SK-N-SH (cell line): ENCODE measurements at regions not wholly inside any gene's neighbourhood (a gene's known extent, or its start where the extent isn't known, plus 50 kb on each side); places are given as distances from the start of the nearest gene placed in this dataset.

Source experiments
- CTCF ChIP-seq: fragments of 200-600 bp; sonication (generic); IDR thresholded peaks from 2 replicates; pipeline ENCODE4 v1.6.1; 2017; ENCODE audit warnings: antibody characterized with exemption, mild to moderate bottlenecking, moderate library complexity
- EP300 ChIP-seq, 2 experiments: IDR thresholded peaks; 2 replicates each; pipeline versions ENCODE4 v1.4.0 to v1.6.1; 2012; ENCODE audit warnings: borderline replicate concordance in 1 of 2, low read depth in 1 of 2, low read length in 1 of 2
- EZH2phosphoT487 ChIP-seq: fragments of 200-600 bp; sonication (generic); IDR thresholded peaks from 2 replicates; pipeline ENCODE4 v1.6.1; 2017; ENCODE audit warnings: low read depth, mixed run types, mild to moderate bottlenecking, antibody characterized with exemption, moderate library complexity, borderline replicate concordance
- GABPA ChIP-seq: IDR thresholded peaks from 2 replicates; pipeline ENCODE4 v1.4.0; 2012; ENCODE audit warnings: low read depth, mild to moderate bottlenecking
- JUND ChIP-seq: IDR thresholded peaks from 2 replicates; pipeline ENCODE4 v1.4.0; 2012
- NRF1 ChIP-seq: IDR thresholded peaks from 2 replicates; pipeline ENCODE4 v1.6.1; 2012; ENCODE audit warnings: low read depth, mild to moderate bottlenecking, low read length
- POLR2AphosphoS5 ChIP-seq: IDR thresholded peaks from 2 replicates; pipeline ENCODE4 v1.6.1; 2012; ENCODE audit warnings: low read depth, low read length
- REST ChIP-seq: IDR thresholded peaks from 2 replicates; pipeline ENCODE4 v1.6.1; 2012; ENCODE audit warnings: mild to moderate bottlenecking, low read depth, low read length, moderate library complexity
- TAF1 ChIP-seq: IDR thresholded peaks from 2 replicates; pipeline ENCODE4 v1.6.1; 2012; ENCODE audit warnings: low read depth, mild to moderate bottlenecking, low read length, moderate library complexity, borderline replicate concordance
- YY1 ChIP-seq: IDR thresholded peaks from 2 replicates; pipeline ENCODE4 v1.4.0; 2012; ENCODE audit warnings: low read depth, mild to moderate bottlenecking
- ZBTB33 ChIP-seq: IDR thresholded peaks from 2 replicates; pipeline ENCODE4 v1.4.0; 2012; ENCODE audit warnings: low read depth, borderline replicate concordance

- TF ChIP-seq POLR2AphosphoS5, result no peak
- TF ChIP-seq REST, result no peak
- no peak for TF ChIP-seq CTCF
- no peak for TF ChIP-seq TAF1
- no peak for TF ChIP-seq JUND
- no peak for TF ChIP-seq EZH2phosphoT487
- no peak for TF ChIP-seq NRF1
- TF ChIP-seq GABPA, result no peak
- no peak for TF ChIP-seq ZBTB33
- TF ChIP-seq YY1, result no peak
- TF ChIP-seq EP300 (IDR thresholded peaks at IDR 0.05; ENCODE audit: borderline replicate concordance in 1 of 2, low read depth in 1 of 2, low read length in 1 of 2), result no peak
These were observed 91.6 kb upstream of the B3GAT1 start for GRCh38 chr11:134503596-134503995.
